ENCODE measurements at regions not wholly inside any gene's neighbourhood (a gene's known extent, or its start where the extent isn't known, plus 50 kb on each side); places are given as distances from the start of the nearest gene placed in this dataset.

DNA sequence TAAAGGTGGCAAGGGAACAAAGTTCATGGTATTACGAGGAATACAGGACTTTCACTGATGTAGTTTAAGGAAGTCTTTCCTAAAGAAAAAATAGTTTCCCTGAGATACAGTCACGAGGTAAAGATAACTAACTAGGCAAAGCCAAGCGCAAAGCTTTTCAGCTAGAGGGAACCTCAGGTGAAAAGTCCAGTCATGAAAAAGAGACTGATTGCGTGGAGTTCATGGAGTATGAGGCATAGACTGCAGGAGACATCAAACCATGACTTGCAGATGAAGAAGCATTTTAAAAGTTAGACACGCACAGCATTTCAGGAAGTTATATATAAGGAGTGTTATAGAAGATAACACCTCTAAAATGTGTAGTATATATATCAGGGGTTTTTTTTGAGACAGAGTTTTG is 205.6 kb upstream of the ZNF184 start:
- TF ChIP-seq RAD21 (IDR thresholded peaks at IDR 0.05; ENCODE audit: low read length): no peak
- TF ChIP-seq RCOR1 (IDR thresholded peaks at IDR 0.05; ENCODE audit: insufficient replicate concordance, low read length): no peak
- no peak for TF ChIP-seq CEBPB (IDR thresholded peaks at IDR 0.05; ENCODE audit: low read depth, low read length)
- TF ChIP-seq NFE2L2 (IDR thresholded peaks at IDR 0.05; ENCODE audit: low read depth, low read length): no peak
- no peak for TF ChIP-seq MXI1 (IDR thresholded peaks at IDR 0.05; ENCODE audit: borderline replicate concordance, low read depth, low read length)
- no peak for TF ChIP-seq RFX5 (IDR thresholded peaks at IDR 0.05; ENCODE audit: low read depth, low read length)
- no peak for TF ChIP-seq POLR2A (IDR thresholded peaks at IDR 0.05; ENCODE audit: low read depth, low read length)
- no peak for TF ChIP-seq SMC3 (IDR thresholded peaks at IDR 0.05; ENCODE audit: low read depth, low read length)
- TF ChIP-seq, protein P1, sequence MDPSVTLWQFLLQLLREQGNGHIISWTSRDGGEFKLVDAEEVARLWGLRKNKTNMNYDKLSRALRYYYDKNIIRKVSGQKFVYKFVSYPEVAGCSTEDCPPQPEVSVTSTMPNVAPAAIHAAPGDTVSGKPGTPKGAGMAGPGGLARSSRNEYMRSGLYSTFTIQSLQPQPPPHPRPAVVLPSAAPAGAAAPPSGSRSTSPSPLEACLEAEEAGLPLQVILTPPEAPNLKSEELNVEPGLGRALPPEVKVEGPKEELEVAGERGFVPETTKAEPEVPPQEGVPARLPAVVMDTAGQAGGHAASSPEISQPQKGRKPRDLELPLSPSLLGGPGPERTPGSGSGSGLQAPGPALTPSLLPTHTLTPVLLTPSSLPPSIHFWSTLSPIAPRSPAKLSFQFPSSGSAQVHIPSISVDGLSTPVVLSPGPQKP (IDR thresholded peaks at IDR 0.05; ENCODE audit: borderline replicate concordance, low read depth, low read length): no peak
- TF ChIP-seq, protein P2, sequence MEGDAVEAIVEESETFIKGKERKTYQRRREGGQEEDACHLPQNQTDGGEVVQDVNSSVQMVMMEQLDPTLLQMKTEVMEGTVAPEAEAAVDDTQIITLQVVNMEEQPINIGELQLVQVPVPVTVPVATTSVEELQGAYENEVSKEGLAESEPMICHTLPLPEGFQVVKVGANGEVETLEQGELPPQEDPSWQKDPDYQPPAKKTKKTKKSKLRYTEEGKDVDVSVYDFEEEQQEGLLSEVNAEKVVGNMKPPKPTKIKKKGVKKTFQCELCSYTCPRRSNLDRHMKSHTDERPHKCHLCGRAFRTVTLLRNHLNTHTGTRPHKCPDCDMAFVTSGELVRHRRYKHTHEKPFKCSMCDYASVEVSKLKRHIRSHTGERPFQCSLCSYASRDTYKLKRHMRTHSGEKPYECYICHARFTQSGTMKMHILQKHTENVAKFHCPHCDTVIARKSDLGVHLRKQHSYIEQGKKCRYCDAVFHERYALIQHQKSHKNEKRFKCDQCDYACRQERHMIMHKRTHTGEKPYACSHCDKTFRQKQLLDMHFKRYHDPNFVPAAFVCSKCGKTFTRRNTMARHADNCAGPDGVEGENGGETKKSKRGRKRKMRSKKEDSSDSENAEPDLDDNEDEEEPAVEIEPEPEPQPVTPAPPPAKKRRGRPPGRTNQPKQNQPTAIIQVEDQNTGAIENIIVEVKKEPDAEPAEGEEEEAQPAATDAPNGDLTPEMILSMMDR (conservative IDR thresholded peaks at IDR 0.05; ENCODE audit: low read depth, low read length): no peak
- POLR2A ChIA-PET (ENCODE audit: unreplicated experiment): no interaction called here
- no CpG with 5 or more reads among the region's 5 CpGs for WGBS, 2 experiments (ENCODE audit: extremely low coverage in 2 of 2, insufficient read length in 1 of 2)
- BruUV-seq (replicated peaks): no TSS peak
- Histone ChIP-seq H3K9ac (ENCODE audit: low read depth, low read length) (no peak overlapping the region), H3K4me3 (ENCODE audit: insufficient read depth, low read depth, low read length) (no peak overlapping the region), H3K27me3 (ENCODE audit: control insufficient read depth, insufficient read depth, low read length) (peaks cover 10% of the 10 kb centered on the region), H2BK120ac (ENCODE audit: low read depth, low read length) (no peak overlapping the region), H3K4me2 (ENCODE audit: low read depth, low read length) (no peak overlapping the region), H2BK20ac (ENCODE audit: low read depth, low read length) (no peak overlapping the region), H2BK5ac (ENCODE audit: low read depth, low read length, poor library complexity, severe bottlenecking) (no peak overlapping the region), H3K14ac (replicated peaks; ENCODE audit: low read depth, low read length) (no peak overlapping the region), H2AFZ (replicated peaks; ENCODE audit: low read length, poor library complexity) (no peak overlapping the region), H2AK5ac (ENCODE audit: low read depth, low read length) (no peak overlapping the region), H4K91ac (ENCODE audit: insufficient read depth, low read depth, low read length) (no peak overlapping the region), H3K4ac (ENCODE audit: low read depth, low read length) (no peak overlapping the region), H3K9me1 (ENCODE audit: insufficient read depth, low read length) (no peaks in the 10 kb centered on the region), H3K9me3 (ENCODE audit: control insufficient read depth, insufficient read depth, low read length) (no peaks in the 10 kb centered on the region), H2AK9ac (replicated peaks; ENCODE audit: low read depth, low read length, poor library complexity) (no peak overlapping the region), H3K79me1 (ENCODE audit: low read depth in 1 of 2, low read length in 2 of 2) (no peaks in the 10 kb centered on the region), H3K4me1 (ENCODE audit: control insufficient read depth, insufficient read depth, low read length) (no peaks in the 10 kb centered on the region), H3K18ac (ENCODE audit: low read depth, low read length) (no peak overlapping the region), H4K8ac (ENCODE audit: low read depth in 2 of 2, low read length in 2 of 2) (no peak overlapping the region), H2BK15ac (ENCODE audit: low read depth, low read length) (no peak overlapping the region), H3K56ac (ENCODE audit: extremely low read depth, insufficient read depth, low read length) (no peak overlapping the region), H3K23ac (ENCODE audit: low read depth, low read length) (no peak overlapping the region), H3K27ac (ENCODE audit: insufficient read depth, low read length) (no peak overlapping the region), H4K5ac (ENCODE audit: low read depth, low read length) (no peak overlapping the region), H4K20me1 (ENCODE audit: insufficient read depth, low read length) (no peaks in the 10 kb centered on the region), H3K36me3 (ENCODE audit: control insufficient read depth, insufficient read depth, low read length) (no peaks in the 10 kb centered on the region)
- intact Hi-C loops (cut with micrococcal nuclease) (no loop called here), dilution Hi-C loops (cut with HindIII; ENCODE audit: low sequenced_read_pairs, unreplicated experiment) (no loop called here), in situ Hi-C loops (cut with MboI; ENCODE audit: low sequenced_read_pairs) (no loop called here)
- DNase-seq (no peak), ATAC-seq (ENCODE audit: low read depth) (no peak)
- CTCF ChIA-PET: interaction anchor here (0.5 kb wide), 1 partner anchor 31 kb away, joined by 3 read pairs; no protein-coding TSS in a partner anchor

All from IMR-90 (cell line).